ENCODE measurements at regions not wholly inside any gene's neighbourhood (a gene's known extent, or its start where the extent isn't known, plus 50 kb on each side); places are given as distances from the start of the nearest gene placed in this dataset.

GRCh38 chr4:126752126-126752525 lies 880.6 kb upstream of the INTU start:
- TF ChIP-seq CTCF (IDR thresholded peaks at IDR 0.05 in 4 of 5, conservative IDR thresholded peaks at IDR 0.05 in 1 of 5) (no peak), POLR2A (IDR thresholded peaks at IDR 0.05) (no peak)
